CD4-positive, alpha-beta T cell treated with Interleukin-2 at 100 ng/mL for 4 hours (primary cell): ENCODE measurements at regions not wholly inside any gene's neighbourhood (a gene's known extent, or its start where the extent isn't known, plus 50 kb on each side); places are given as distances from the start of the nearest gene placed in this dataset.
A peak's percentile ranks its signal among the peaks of the same experiment; 100 is the strongest.
"Not testable (repeated sequence)": the region's sequence is repeated elsewhere in the genome, so short reads cannot be mapped to it uniquely, and the experiment has no call there.

Source experiments
- DNase-seq: peaks from one replicate; pipeline ENCODE4 v3.0.0-alpha.2; 2020; ENCODE audit warnings: low spot score

DNA sequence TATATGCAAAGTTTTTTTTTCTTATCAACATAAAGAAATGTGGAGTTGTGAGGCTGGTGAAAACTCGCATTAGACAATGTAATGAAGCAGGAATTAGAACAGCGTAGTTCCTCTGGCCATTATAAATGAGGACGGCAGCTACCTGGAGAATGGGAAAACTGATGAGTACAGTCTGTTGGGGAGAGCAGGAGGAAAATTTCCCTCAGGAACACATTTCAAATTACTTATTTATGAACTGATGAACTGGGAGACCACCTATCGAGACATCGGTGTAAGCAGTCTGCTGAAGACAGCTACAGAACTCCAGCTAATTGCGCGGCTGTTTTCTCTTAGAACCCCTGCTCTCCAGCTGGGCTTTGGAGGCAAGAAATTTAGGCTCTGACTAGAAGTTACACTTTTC, 343.9 kb upstream of the CLINT1 start:
- no peak for DNase-seq

DNA sequence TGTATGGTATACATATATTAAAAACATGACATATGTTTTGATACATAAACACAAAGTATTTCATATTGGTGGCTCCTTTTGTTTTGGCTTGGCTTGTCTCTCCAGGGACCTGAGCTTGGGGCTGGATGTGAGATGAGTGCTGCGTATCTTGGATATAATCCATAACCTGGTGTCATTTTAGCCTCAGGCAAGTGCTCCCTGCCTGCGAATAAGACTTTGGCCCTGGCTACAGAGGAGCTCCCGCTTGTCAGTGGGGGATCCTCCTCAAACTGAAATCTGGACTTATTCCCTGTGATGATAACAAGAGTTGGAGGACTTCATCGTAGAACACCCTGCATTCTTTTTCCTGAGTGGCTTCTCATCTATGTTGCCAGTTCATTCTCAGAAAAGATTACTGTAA, 341.7 kb upstream of the CLINT1 start:
- DNase-seq: no peak

DNA sequence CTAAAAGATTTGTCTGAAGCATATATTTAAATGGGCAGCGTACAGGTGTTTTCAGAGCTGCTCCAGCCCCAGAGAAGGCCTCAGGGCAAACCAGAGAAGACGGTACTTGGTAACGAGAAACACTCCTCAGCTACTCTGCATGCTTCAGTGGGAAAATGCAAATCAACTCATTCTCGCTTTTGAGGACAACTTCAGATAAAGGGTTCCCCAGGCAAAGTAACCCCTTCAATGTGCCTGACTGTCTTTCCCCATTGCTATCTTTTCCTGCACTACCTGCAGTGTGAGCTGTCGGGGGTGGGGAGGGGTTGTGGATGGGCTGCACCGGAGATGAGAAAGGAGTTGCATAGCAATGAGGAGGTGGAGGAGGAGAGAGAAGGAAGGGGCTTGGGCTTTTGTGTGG, 339.7 kb upstream of the CLINT1 start:
- no peak for DNase-seq

DNA sequence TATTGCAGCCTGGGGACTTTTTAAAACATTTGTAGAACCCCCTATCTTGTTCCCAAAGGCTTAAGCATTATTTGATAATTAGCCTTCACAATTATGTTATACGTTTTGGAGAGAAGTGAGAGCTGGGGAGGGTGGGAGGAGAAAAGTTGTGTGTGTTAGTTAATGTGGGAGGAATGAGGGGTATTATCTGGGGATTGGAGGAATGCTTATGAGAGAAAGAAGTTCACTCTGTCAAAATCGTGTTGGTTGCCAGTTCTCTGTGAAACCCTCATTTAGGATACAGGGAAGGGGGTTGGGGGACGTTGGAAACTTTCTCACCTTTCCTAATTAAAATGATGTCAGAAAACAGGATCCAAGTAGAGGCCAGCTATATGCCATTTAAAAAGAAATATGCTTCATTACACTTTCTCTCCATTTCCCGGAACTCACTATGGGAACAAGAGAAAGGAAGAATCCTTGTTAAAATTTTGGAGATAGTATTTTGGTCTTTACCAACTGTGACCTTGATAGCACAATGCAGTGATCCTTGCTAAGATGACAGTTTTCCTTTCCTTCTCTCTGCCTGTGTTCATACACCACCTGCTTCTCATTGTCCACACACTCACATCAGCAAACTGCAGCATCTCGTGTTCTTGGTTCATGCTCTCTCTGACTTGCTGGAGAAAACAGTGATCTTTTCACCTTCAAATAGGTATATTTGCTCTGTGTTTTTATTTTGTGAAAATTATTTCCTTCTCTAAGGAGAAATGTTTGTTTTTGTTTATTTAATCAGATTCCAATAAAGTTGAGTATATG, 336.7 kb upstream of the CLINT1 start:
- no peak for DNase-seq

DNA sequence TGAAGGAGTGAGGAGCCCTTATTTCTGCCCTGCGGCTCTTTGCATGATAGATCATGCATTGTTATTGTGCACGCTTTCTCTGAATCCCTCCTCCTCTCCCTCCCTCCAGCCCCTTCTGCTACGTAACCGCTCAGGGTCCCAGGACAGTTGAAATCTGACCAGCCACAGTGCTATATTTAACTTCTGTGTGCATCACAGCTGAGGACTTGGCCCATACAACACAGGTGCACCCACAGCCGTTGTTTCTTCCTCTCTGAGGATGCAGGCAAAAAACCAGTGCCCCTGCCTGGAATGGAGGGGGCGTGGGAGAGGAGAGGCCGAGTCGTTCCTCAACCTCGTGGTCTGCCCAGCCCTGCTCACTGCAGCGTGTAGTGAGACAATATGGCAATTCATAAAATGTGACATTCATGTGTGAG, 335.6 kb upstream of the CLINT1 start:
- no peak for DNase-seq

DNA sequence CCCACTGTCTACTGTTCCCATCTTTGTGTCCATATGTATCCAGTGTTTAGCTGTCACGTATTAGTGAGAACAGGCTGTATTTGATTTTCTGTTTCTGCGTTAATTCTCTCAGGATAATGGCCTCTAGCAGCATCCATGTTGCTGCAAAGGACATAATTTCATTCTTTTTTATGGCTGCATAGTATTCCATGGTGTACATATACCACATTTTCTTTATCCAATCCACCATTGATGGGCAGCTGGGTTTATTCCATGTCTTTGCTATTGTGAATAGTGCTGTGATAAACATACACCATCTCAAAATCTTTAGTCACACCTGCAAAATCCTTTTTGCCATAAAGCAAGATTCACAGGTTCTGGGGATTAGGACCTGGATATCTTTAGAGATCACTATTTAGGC, 334.4 kb upstream of the CLINT1 start:
- not testable (repeated sequence) for DNase-seq

DNA sequence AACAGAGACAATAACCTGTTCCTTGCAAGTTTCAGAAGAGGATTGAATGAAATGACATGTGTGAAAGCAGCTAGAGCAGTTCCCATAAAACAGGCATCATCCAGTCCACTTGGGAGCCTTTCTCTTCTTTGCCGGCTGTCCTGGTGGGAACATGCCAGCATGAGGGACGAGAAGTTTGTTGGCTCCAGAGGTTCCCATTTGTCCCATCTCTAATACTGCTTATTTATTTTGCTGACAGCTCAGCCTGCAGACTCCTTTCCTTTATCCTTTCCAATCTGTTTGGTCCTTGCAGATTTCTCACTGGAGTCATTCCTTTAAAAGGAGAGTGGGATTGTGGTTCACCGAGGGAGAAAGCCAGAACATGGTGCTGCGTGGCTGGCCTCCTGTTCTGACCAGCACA, 321.5 kb upstream of the CLINT1 start:
- DNase-seq: no peak

DNA sequence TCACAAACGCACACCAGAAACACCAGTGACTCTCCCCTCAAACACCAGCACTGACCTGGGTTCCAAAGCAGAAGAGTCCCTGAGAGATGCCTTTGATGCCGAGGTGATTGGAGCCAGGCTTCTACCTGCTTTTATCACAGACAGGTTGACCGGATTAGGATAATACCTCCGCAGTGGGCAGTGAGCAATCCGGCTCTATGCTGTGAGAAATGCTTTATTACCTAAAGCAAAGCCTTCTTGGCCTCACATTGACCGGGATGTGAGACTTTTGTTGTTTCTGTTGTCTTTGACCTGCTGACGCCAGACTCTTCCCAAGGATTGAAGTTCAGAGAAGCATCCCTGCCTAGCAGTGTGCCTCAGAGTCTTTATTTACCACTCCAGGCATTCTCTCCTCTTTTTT, 320.3 kb upstream of the CLINT1 start:
- no peak for DNase-seq

DNA sequence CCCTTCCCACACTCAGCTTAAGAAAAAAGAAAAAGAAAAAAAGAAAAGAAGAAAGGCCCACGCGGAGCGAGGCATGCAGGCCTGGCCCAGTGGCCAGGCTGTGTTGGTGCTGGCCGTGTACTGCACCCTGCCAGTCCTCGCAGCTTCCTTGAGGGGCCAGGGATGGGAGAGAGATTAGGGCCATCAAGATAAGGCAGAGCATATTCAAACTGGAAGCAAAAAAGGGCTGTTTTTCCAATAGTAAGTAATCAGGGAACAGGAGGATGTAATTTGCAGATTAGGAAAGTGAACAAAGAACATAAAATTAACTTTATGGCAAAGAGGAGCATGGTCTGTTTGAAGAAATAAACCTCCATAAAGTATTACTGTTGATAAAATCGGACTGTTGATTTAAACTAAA, 319.6 kb upstream of the CLINT1 start:
- no peak for DNase-seq

DNA sequence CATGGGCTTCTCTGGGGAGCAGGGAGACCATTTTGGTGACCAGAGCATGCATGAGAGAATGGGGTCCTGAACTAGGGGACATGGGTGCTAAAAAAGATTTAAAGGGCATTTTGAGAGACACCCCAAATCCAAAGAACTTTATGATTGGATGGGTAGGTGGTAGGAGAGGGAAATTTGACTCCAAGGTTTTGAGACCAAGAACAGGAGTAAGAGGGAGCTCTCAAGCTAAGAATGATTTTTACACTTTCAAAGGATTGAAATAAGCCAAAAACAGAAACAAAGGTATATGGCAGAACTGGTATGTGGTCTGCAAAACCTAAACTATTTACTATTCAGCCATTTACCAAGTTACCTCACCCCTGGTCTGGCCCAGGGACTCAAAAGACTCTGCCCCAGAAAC, 318.2 kb upstream of the CLINT1 start:
- DNase-seq: no peak

DNA sequence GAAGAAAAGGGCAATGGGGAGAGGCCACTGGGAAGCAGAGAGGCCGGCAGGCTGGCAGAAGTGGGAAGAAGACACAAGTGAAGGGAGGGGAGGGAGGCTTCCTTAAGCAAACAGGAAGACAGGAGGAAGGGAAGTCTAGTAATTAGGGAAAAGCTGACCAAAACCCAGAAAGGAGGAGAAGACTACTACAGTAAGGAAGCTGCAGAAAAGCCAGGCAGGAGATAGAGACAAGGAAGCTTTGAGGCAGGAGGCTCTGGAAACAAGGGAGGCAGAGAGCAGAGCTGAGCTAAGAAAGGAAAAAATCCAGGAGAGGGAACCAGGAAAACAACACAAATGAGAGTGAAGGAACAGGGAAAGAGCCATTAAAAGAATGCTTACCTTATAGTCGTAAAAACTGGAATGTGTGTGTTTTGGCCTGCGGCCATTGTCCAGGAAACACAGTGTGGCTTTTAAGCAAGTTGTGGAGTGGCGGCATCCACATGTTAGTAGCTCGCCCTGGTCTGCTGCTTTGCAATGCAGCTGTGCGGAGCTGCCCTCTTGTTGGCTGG, 317.1 kb upstream of the CLINT1 start:
- no peak for DNase-seq

DNA sequence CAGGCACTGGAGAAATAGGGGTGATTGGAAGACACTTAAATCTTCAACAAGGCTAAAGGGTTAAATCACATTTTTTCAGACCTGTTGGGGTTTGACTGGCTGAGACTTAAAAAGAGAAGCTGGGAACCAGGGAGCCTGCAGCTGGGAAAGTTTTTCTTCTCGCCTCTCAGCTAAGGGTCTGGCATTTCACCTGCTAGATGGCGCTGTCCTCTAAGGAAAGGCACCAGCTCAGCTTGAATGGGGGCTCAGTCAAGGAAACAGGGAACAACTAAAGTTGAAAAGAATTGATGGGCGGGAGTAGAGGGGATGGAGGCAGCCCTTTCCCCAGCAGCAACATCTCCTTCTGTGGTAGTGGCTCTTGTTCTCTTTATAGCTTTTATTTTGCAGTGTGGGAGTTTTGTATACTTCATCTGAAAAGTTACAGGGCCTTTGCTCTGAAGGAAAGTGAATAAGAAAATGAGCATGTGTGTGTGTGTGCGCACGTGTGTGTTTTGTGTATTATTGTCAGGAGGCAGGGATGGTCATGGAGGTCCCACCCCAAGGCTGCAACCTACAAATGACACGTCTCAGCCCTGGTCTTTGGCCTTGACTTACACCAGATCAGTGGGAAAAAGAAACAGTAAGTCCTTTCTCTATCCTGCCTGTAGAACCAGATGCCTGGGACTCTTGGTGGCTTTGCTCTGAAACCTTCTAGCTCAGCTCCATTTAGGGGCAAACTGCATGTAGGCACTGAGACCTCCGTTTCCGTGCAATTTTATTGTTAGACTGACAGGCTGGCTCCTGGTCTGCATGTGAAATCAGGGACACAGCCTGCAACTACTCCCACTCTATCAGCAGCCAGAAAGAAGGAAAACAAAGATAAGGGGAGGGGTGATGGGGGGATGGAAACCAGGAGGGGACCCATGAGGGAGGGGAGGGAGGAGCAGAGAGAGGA, 316.2 kb upstream of the CLINT1 start:
- peak; percentile 24 for DNase-seq

DNA sequence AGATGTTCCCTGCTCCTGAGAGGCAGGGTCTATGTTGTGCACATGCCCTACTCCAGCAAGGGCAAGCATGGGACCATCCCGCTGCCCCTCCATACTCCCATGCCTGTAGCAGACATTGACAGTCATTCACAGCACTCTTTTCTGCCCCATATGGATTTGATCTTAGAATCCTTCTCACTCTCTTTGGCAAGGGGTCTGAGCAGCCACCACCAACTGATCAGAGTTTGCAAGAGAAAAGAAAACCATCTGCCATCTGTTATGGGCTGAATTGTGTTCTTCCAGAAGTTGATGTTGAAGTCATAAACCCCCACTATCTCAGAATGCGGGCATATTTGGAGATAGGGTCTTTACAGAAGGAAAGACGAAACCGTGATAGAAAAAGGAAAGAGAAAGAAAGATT, 315.1 kb upstream of the CLINT1 start:
- DNase-seq: no peak

DNA sequence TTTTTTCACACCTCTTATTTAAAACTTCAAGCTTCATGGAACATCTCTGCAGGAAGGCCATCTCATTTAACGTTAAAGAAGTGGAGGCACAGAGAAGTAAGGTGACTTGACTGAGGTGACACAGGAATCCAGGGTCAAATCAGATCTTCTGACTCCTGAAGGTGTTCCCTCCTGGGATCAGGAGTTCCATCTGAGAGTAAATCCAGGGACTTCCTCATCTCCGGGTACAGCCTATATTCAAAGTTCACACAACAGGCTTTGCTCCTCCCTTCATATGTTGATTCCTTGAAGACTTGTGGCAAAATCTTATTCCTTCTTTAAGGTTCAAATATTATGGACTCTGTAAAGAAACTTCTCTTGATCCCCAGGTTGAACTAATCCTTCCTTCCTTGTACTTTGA, 313.1 kb upstream of the CLINT1 start:
- no peak for DNase-seq

DNA sequence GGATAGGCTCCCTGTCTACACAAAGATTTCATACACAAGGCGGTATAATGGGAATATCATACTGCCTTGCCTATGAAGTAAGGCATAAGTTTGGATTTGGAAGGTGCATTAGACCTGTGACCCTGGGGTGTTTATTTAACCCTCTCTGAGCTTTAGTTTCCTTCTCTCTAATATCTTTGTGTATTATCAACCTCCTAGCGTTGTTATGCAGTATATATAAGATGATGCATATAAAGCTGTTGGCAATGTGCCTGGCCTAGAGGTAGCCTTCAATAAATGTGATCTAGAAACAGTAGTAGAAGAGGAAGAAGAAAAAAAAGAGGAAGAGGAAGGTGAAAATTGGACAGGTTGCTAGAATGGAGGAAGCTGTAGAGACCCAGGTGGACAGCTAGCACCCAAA, 311.6 kb upstream of the CLINT1 start:
- DNase-seq: no peak

DNA sequence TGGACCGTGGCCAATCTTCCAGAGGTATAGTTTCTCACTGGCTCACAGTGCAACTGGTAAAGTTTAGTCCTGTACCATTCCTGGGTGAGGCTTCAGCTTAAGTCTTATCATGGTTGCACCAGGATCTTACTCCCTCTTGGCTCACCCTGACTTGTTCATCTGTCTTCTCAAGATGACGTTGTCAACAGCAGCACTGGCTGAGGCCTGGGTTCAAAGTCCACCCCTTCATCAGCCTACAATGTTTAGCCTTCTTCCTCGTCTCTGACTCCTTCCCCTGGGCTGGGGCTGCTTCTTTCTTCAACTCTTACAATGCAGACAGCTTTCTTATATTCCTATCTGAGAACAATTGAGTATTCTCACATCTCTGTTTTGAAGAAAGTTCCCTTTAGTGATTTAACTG, 311.1 kb upstream of the CLINT1 start:
- DNase-seq: no peak

DNA sequence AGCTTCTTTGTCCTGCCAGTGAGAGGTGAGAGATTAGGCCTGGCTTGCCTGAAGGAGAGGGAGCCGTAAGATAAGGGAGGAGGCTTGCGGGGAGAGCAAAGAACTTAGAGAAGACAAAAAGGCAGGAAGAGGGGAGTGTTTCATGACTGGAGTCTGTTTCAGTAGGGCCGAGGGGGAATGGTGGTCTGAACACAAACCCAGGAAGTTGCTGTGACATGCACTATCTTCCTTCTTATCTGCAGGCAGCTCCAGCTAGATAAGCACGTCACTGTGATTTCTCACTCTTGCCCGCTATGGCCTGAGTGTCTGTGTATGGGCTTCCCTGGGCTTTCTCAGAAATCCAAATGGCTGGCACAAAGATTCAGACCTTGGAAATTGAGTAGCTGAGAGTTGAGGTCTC, 307.5 kb upstream of the CLINT1 start:
- no peak for DNase-seq

DNA sequence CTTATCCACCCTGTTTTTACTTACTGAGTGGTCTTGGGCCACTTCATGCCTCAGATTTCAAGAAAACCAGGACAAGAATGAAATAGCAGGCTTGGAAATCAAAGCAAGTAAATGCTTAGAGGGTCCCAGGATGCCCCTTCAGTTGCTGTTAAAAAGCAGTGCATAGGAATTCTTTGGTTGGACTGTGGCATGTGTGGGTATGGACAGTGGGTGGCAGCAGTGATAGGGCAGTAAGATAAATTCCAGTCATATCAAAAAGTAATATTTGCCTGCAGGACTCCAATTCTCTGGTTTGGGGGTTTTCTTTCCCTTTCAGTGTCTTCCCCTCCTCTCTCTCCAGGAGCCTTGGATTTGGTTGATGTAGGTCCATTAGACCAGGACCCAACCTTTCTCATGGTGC, 306.7 kb upstream of the CLINT1 start:
- DNase-seq: no peak

DNA sequence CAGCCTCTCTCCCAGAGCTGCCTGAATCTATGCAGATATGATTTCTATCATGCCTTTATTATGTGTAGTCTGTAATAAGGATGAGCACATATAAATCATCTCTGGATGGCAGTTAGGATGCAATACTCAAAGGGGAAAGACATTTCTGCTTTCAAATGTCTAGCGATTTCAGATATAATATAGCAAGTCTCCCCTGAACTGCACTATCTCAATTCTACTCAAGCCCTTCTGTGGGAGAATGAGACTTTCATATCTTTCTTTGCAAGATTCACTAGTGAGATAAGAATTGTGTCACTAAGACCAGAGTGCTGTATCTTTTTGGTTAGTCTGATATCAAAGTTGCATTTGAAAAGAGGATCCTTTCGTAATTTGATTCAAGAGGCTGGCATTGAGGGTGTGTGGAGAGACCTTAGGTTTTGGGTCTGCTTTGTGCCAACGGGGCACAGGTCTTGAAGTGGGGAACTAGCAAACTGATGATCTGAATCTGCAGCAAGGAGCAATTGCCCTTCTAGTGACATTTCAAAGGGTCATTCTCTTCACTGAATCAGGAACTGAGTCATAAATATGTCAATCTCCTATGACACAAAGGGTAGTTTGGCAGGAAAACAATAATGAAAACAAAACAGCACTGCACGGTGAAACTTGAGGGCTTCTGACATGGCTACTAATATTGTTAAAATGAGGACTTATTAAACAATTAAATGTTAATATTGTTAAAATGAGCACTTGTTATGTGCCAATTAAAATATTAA, 305.5 kb upstream of the CLINT1 start:
- no peak for DNase-seq

DNA sequence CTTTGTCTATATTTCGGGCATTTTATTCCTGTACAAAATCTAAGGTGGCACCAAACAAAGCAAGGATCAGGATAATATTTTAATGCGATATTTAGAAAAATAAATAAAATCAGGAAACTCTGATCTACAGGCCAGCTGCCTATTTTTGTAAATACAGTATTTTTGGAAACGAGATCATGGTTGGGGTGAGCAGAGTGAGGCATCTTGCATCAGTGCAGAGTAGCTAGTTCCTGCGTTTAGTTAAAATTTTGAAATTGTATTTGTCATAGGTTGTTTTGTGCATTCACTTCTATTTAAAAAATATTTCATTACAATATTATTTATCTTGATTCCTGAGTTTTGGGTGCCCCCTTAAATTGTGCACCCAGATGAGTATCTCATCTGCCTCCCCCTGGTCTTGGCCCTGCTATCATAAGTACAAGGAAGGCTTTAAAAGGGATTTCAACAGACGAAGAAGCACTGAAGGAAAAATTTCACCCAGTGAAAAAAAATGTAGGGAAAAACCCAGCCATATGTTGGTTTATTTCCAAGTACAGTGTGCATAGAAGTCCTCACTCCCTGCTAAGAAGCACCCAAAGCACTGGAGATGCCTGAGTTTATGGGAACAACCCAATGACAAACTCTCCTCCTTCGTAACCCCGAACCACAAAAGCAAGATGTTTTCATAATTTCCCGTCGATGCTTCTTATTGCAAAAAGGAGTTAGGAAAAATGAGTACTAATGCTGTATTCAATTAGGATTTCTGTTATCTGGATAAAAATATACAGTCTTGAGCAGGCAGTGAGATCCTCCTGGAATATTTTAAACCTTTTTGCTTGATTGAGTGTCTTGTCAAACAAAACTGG, 304.7 kb upstream of the CLINT1 start:
- no peak for DNase-seq

DNA sequence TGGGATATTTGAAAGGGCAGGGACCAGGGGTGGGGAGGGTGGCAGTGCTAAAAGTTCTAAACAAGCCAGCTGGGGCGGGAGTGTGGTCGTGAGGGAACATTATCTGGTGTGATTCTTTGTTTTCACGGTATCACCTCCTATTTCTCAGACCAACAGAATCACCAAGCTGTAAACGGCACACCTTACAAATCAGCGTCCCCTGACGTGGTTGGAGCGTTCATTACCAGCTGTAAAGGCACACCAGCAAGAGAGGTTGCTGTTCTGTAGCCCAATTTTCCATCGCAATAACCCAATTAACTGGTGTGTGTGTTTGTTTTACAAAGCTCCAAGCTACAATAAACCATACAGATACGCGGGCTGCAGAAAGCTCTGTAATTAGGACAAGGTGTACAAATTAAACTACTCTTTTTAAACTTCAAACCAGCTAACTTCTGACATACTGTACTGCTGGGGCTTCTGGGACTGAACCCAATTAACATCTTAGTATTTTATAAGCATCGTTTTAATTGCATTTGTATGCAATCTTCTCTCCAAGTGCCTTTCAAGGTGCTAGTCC, 303.6 kb upstream of the CLINT1 start:
- no peak for DNase-seq
